HL-60 (cell line): ENCODE measurements at regions not wholly inside any gene's neighbourhood (a gene's known extent, or its start where the extent isn't known, plus 50 kb on each side); places are given as distances from the start of the nearest gene placed in this dataset.
"Not testable (repeated sequence)": the region's sequence is repeated elsewhere in the genome, so short reads cannot be mapped to it uniquely, and the experiment has no call there.

Source experiments
- DNase-seq, 2 experiments: peaks; one replicate each; pipeline ENCODE4 v3.0.0-alpha.2; 2010 to 2020; ENCODE audit warnings: low read depth in 1 of 2, low spot score in 1 of 2
- H3K27ac ChIP-seq: fragments of 250-450 bp; sonication (Bioruptor Pico); replicated peaks from 2 replicates; pipeline ENCODE4 v1.5.1; 2020; ENCODE audit warnings: mild to moderate bottlenecking, moderate library complexity
- H3K27me3 ChIP-seq: fragments of 250-450 bp; sonication (Bioruptor Pico); 2 replicates; pipeline ENCODE4 v1.5.1; 2021; ENCODE audit warnings: mild to moderate bottlenecking, moderate library complexity; ENCODE audit not compliant: insufficient read depth, poor library complexity, severe bottlenecking
- H3K4me3 ChIP-seq: replicated peaks from 2 replicates; pipeline ENCODE4 v1.5.1; 2011; ENCODE audit warnings: mild to moderate bottlenecking, control low read depth, low read length; ENCODE audit not compliant: insufficient read depth
- GABPA ChIP-seq: IDR thresholded peaks from 2 replicates; pipeline ENCODE4 v1.6.1; 2012; ENCODE audit warnings: low read depth
- POLR2AphosphoS5 ChIP-seq: IDR thresholded peaks from 2 replicates; pipeline ENCODE4 v1.6.1; 2012; ENCODE audit warnings: low read depth
- SPI1 ChIP-seq: IDR thresholded peaks from 2 replicates; pipeline ENCODE4 v1.6.1; 2012; ENCODE audit warnings: low read depth, mild to moderate bottlenecking, borderline replicate concordance
- TF ChIP-seq, protein P1 (sequence below): IDR thresholded peaks from one replicate; pipeline ENCODE4 v1.5.1; 2011; ENCODE audit warnings: low read length, control low read depth, inconsistent platforms; ENCODE audit not compliant: insufficient read depth
- TF ChIP-seq, protein P2 (sequence below): IDR thresholded peaks from 2 replicates; pipeline ENCODE4 v1.6.1; 2012; ENCODE audit warnings: low read depth; ENCODE audit not compliant: insufficient replicate concordance

DNA sequence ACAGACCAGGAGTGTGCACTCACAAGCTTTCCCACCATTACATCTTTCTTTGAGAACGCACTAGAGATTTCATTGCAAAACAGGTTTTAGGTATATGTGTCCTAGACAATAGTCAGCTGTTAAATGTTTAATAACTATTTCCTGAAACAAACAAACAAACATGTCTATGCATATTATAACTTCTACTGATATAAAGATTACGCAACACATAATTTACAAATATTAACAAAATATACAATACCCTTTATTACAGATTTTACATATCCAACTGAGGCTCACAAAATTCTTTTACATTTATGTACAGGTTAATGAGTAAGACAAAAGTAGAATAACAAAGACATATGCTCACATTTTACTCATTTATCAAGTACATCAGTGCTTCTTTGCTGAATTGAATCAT is 1554.0 kb upstream of the PCDH10 start:
- TF ChIP-seq, protein P1, sequence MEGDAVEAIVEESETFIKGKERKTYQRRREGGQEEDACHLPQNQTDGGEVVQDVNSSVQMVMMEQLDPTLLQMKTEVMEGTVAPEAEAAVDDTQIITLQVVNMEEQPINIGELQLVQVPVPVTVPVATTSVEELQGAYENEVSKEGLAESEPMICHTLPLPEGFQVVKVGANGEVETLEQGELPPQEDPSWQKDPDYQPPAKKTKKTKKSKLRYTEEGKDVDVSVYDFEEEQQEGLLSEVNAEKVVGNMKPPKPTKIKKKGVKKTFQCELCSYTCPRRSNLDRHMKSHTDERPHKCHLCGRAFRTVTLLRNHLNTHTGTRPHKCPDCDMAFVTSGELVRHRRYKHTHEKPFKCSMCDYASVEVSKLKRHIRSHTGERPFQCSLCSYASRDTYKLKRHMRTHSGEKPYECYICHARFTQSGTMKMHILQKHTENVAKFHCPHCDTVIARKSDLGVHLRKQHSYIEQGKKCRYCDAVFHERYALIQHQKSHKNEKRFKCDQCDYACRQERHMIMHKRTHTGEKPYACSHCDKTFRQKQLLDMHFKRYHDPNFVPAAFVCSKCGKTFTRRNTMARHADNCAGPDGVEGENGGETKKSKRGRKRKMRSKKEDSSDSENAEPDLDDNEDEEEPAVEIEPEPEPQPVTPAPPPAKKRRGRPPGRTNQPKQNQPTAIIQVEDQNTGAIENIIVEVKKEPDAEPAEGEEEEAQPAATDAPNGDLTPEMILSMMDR, result no peak
- TF ChIP-seq, protein P2, sequence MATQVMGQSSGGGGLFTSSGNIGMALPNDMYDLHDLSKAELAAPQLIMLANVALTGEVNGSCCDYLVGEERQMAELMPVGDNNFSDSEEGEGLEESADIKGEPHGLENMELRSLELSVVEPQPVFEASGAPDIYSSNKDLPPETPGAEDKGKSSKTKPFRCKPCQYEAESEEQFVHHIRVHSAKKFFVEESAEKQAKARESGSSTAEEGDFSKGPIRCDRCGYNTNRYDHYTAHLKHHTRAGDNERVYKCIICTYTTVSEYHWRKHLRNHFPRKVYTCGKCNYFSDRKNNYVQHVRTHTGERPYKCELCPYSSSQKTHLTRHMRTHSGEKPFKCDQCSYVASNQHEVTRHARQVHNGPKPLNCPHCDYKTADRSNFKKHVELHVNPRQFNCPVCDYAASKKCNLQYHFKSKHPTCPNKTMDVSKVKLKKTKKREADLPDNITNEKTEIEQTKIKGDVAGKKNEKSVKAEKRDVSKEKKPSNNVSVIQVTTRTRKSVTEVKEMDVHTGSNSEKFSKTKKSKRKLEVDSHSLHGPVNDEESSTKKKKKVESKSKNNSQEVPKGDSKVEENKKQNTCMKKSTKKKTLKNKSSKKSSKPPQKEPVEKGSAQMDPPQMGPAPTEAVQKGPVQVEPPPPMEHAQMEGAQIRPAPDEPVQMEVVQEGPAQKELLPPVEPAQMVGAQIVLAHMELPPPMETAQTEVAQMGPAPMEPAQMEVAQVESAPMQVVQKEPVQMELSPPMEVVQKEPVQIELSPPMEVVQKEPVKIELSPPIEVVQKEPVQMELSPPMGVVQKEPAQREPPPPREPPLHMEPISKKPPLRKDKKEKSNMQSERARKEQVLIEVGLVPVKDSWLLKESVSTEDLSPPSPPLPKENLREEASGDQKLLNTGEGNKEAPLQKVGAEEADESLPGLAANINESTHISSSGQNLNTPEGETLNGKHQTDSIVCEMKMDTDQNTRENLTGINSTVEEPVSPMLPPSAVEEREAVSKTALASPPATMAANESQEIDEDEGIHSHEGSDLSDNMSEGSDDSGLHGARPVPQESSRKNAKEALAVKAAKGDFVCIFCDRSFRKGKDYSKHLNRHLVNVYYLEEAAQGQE, result no peak
- TF ChIP-seq GABPA, result no peak
- Histone ChIP-seq H3K27me3 (no peaks in the 10 kb centered on the region), H3K4me3 (no peak overlapping the region), H3K27ac (no peak overlapping the region)
- DNase-seq, result no peak

DNA sequence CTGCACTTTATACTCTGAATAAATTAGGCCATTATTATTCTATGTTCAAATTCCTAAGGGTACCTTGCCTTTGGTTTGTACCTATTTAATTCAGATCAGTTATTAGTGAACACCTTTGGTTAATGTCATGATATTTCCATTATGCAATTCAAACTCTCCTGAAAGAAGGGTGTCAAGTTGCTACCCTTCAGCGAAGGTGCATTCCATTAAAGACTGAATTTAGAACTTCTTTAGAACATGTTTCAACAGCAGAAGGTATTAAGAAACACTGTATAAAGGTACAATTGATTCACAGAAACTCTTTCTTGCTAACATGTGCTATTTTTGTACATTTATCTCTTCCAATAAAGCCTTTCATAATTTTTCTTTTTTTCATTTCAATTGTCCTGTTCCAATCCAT is 1545.4 kb upstream of the PCDH10 start:
- no peak overlapping the region for H3K4me3 ChIP-seq
- H3K27me3 ChIP-seq, result no peaks in the 10 kb centered on the region
- H3K27ac ChIP-seq, result no peak overlapping the region
- DNase-seq, result no peak
- TF ChIP-seq GABPA, result no peak
- TF ChIP-seq POLR2AphosphoS5, result no peak
- TF ChIP-seq, protein P1, result no peak
- TF ChIP-seq, protein P2, result no peak
- no peak for TF ChIP-seq SPI1

DNA sequence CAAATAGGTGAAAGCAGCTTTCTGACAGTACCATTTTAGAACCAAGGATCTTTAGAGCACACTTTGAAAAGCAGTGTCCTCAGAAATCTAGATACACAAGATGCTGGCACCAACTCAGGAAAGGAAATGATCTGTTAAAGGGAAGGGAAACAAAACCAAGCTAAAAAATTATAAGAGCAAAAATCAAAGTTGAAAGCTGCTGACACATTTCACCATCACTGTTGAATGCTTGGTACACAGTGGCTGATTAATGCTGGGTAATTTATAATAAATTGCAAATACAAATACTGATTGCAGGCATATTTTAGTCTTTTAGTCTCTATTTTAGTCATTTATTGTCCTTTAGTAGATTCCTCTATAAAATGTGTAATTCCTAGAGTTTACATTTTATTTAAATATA is 1540.1 kb upstream of the PCDH10 start:
- no peaks in the 10 kb centered on the region for H3K27me3 ChIP-seq
- no peak overlapping the region for H3K4me3 ChIP-seq
- TF ChIP-seq, protein P1, result no peak
- TF ChIP-seq GABPA, result no peak
- TF ChIP-seq POLR2AphosphoS5, result no peak
- TF ChIP-seq SPI1, result no peak
- TF ChIP-seq, protein P2, result no peak
- no peak overlapping the region for H3K27ac ChIP-seq
- no peak for DNase-seq

DNA sequence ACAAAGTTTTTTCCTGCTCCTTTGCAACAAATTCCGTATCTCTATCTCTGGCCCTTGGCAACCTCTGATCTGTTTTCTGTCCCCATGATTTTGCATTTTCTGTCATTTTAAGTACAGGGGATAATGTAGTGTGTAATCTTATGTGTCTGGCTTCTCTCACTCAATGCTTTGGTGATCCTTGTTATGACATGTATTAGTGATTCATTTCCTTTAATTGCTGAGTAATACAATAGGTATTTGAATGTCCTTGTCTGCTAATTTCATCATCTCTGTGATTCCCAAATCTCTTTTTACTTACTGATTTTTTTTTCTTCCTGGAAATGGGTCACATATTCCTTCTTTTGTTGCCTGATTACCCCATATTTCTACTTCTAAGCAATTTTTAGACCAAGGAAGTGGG is 1538.6 kb upstream of the PCDH10 start:
- H3K27ac ChIP-seq, DNase-seq, H3K27me3 ChIP-seq, H3K4me3 ChIP-seq: not testable (repeated sequence)
